ENCODE measurements at regions not wholly inside any gene's neighbourhood (a gene's known extent, or its start where the extent isn't known, plus 50 kb on each side); places are given as distances from the start of the nearest gene placed in this dataset.

DNA sequence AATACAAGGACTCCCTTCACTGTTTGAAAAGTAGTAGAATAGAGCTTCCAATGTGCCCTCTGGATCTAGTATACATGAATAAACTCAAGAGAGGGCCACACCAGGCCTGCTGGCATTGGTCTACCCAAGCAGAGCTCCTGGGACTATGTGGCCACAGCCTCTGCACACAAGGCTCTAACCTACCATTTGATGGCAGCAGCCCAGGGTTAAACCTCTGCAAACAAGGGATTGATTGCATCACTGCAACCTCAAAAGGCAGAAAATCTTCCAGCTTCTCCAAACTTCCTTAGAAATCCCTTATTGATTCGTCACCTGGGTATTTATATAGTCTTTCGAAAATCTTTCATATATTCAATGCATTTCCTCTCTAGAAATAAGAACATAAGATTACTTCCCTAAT, 147.6 kb upstream of the SETBP1 start:
- ChIA-PET CTCF (no interaction called here), POLR2A (no interaction called here)
- Histone ChIP-seq H3K36me3 (ENCODE audit: control insufficient read depth in 2 of 2, insufficient read depth in 1 of 2, low read length in 2 of 2) (no peaks in the 10 kb centered on the region), H3K27ac (ENCODE audit: extremely low read depth, low read depth, low read length) (no peak overlapping the region), H3K9me3 (ENCODE audit: control insufficient read depth, insufficient read depth, low read depth, low read length) (no peaks in the 10 kb centered on the region), H3K4me1 (ENCODE audit: control insufficient read depth, insufficient read depth, low read length) (no peaks in the 10 kb centered on the region), H3K4me3 (ENCODE audit: low read depth, low read length) (no peak overlapping the region)
- TF ChIP-seq ZNF223 (tag by site-specific recombination; IDR thresholded peaks at IDR 0.05) (no peak), ZNF701 (tag by site-specific recombination; IDR thresholded peaks at IDR 0.05) (no peak), KLF8 (tag by site-specific recombination; IDR thresholded peaks at IDR 0.05) (no peak), SALL2 (tag by site-specific recombination; IDR thresholded peaks at IDR 0.05; ENCODE audit: borderline replicate concordance) (no peak), ZSCAN30 (tag by site-specific recombination; IDR thresholded peaks at IDR 0.05) (no peak), RBAK (tag by site-specific recombination; IDR thresholded peaks at IDR 0.05) (no peak), ZNF174 (tag by site-specific recombination; IDR thresholded peaks at IDR 0.05) (no peak), ZNF585B (tag by site-specific recombination; IDR thresholded peaks at IDR 0.05) (no peak), ZNF560 (tag by site-specific recombination; IDR thresholded peaks at IDR 0.05; ENCODE audit: borderline replicate concordance) (no peak)
- TF ChIP-seq, protein P1, sequence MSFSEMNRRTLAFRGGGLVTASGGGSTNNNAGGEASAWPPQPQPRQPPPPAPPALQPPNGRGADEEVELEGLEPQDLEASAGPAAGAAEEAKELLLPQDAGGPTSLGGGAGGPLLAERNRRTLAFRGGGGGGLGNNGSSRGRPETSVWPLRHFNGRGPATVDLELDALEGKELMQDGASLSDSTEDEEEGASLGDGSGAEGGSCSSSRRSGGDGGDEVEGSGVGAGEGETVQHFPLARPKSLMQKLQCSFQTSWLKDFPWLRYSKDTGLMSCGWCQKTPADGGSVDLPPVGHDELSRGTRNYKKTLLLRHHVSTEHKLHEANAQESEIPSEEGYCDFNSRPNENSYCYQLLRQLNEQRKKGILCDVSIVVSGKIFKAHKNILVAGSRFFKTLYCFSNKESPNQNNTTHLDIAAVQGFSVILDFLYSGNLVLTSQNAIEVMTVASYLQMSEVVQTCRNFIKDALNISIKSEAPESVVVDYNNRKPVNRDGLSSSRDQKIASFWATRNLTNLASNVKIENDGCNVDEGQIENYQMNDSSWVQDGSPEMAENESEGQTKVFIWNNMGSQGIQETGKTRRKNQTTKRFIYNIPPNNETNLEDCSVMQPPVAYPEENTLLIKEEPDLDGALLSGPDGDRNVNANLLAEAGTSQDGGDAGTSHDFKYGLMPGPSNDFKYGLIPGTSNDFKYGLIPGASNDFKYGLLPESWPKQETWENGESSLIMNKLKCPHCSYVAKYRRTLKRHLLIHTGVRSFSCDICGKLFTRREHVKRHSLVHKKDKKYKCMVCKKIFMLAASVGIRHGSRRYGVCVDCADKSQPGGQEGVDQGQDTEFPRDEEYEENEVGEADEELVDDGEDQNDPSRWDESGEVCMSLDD (tag by site-specific recombination; IDR thresholded peaks at IDR 0.05) = no peak
- TF ChIP-seq, protein P2, sequence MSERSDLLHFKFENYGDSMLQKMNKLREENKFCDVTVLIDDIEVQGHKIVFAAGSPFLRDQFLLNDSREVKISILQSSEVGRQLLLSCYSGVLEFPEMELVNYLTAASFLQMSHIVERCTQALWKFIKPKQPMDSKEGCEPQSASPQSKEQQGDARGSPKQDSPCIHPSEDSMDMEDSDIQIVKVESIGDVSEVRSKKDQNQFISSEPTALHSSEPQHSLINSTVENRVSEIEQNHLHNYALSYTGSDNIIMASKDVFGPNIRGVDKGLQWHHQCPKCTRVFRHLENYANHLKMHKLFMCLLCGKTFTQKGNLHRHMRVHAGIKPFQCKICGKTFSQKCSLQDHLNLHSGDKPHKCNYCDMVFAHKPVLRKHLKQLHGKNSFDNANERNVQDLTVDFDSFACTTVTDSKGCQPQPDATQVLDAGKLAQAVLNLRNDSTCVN (tag by site-specific recombination; optimal IDR thresholded peaks at IDR 0.05) = no peak
- TF ChIP-seq, protein P3, sequence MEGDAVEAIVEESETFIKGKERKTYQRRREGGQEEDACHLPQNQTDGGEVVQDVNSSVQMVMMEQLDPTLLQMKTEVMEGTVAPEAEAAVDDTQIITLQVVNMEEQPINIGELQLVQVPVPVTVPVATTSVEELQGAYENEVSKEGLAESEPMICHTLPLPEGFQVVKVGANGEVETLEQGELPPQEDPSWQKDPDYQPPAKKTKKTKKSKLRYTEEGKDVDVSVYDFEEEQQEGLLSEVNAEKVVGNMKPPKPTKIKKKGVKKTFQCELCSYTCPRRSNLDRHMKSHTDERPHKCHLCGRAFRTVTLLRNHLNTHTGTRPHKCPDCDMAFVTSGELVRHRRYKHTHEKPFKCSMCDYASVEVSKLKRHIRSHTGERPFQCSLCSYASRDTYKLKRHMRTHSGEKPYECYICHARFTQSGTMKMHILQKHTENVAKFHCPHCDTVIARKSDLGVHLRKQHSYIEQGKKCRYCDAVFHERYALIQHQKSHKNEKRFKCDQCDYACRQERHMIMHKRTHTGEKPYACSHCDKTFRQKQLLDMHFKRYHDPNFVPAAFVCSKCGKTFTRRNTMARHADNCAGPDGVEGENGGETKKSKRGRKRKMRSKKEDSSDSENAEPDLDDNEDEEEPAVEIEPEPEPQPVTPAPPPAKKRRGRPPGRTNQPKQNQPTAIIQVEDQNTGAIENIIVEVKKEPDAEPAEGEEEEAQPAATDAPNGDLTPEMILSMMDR (tag by site-specific recombination; IDR thresholded peaks at IDR 0.05) = no peak
- TF ChIP-seq, protein P4, sequence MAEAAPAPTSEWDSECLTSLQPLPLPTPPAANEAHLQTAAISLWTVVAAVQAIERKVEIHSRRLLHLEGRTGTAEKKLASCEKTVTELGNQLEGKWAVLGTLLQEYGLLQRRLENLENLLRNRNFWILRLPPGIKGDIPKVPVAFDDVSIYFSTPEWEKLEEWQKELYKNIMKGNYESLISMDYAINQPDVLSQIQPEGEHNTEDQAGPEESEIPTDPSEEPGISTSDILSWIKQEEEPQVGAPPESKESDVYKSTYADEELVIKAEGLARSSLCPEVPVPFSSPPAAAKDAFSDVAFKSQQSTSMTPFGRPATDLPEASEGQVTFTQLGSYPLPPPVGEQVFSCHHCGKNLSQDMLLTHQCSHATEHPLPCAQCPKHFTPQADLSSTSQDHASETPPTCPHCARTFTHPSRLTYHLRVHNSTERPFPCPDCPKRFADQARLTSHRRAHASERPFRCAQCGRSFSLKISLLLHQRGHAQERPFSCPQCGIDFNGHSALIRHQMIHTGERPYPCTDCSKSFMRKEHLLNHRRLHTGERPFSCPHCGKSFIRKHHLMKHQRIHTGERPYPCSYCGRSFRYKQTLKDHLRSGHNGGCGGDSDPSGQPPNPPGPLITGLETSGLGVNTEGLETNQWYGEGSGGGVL (tag by site-specific recombination; IDR thresholded peaks at IDR 0.05) = no peak
- TF ChIP-seq, protein P5, sequence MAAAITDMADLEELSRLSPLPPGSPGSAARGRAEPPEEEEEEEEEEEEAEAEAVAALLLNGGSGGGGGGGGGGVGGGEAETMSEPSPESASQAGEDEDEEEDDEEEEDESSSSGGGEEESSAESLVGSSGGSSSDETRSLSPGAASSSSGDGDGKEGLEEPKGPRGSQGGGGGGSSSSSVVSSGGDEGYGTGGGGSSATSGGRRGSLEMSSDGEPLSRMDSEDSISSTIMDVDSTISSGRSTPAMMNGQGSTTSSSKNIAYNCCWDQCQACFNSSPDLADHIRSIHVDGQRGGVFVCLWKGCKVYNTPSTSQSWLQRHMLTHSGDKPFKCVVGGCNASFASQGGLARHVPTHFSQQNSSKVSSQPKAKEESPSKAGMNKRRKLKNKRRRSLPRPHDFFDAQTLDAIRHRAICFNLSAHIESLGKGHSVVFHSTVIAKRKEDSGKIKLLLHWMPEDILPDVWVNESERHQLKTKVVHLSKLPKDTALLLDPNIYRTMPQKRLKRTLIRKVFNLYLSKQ (tag by site-specific recombination; IDR thresholded peaks at IDR 0.05; ENCODE audit: borderline replicate concordance) = no peak

DNA sequence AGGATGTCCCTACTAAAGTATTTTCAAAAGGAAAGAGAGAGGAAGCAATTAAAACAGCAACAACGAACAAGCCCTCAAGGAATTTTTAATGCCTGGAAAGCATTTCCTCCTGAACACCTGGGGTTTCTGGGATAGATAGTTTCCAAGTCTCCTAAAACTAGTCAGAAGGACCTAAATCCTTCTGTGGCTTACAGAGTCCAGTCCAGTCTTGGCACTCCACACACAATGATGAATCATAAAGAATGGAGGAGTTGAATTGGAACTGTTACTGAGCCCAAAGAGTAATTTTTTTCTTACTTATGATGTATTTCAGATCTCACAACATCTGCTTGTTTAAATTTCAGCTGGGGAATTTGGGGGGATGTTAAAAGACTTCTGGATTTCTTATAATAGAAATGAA, 144.6 kb upstream of the SETBP1 start:
- POLR2A ChIA-PET = no interaction called here
- TF ChIP-seq ZNF169 (tag by site-specific recombination; IDR thresholded peaks at IDR 0.05) (no peak), ZNF335 (tag by site-specific recombination; conservative IDR thresholded peaks at IDR 0.05) (no peak), ZNF248 (tag by site-specific recombination; IDR thresholded peaks at IDR 0.05) (no peak)
- CTCF ChIA-PET = no interaction called here
- Histone ChIP-seq H3K36me3 (ENCODE audit: control insufficient read depth in 2 of 2, insufficient read depth in 1 of 2, low read length in 2 of 2) (no peaks in the 10 kb centered on the region), H3K27ac (ENCODE audit: extremely low read depth, low read depth, low read length) (no peak overlapping the region), H3K9me3 (ENCODE audit: control insufficient read depth, insufficient read depth, low read depth, low read length) (no peaks in the 10 kb centered on the region), H3K4me1 (ENCODE audit: control insufficient read depth, insufficient read depth, low read length) (no peaks in the 10 kb centered on the region), H3K4me3 (ENCODE audit: low read depth, low read length) (no peak overlapping the region)

Measured in HEK293 (cell line).